Middle frontal gyrus (tissue), 1 donor: ENCODE measurements at regions not wholly inside any gene's neighbourhood (a gene's known extent, or its start where the extent isn't known, plus 50 kb on each side); places are given as distances from the start of the nearest gene placed in this dataset.
"Not testable (repeated sequence)": the region's sequence is repeated elsewhere in the genome, so short reads cannot be mapped to it uniquely, and the experiment has no call there.

Experiments
- DNase-seq: peaks from one replicate; pipeline ENCODE4 v3.0.0-alpha.2; 2015; ENCODE audit warnings: low spot score; ENCODE audit errors: extremely low spot score

DNA sequence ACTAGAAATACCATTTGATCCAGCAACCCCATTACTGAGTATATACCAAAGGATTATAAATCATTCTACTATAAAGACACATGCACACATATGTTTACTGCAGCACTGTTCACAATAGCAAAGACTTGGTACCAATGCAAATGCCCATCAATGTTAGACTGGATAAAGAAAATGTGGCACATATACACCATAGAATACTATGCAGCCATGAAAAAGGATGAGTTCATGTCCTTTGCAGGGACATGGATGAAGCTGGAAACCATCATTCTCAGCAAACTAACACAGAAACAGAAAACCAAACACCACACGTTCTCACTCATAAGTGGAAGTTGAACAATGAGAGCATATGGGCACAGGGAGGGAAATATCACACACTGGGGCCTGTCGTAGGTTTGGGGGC, 106.0 kb downstream of the SPATA18 start:
- DNase-seq = not testable (repeated sequence)

- no peak for DNase-seq
Measured at GRCh38 chr4:52157641-52158316, 106.7 kb downstream of the SPATA18 start.

GRCh38 chr4:52160859-52161258, 109.8 kb downstream of the SPATA18 start:
- DNase-seq = no peak

GRCh38 chr4:52164116-52164515, 113.0 kb downstream of the SPATA18 start:
- DNase-seq = no peak

DNA sequence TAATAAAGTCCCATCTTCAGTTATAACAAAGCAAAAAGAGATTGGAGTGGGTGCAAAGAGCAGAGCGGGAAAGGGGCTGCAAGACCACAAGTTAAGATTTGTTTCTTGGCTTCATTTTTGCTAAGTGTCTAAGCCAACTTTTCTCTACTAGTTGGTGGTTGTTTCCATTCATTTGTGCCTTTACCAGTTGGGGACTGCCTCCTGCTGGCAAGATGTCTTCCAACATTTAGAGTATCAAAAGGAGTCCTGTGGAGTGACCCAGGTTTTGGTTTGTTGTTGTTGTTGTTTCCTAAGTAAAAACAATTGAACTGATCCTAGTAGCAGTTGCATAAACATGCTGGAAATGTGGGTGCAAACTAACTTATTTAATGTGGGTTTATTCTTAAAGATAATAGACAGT, 121.1 kb downstream of the SPATA18 start:
- no peak for DNase-seq

DNA sequence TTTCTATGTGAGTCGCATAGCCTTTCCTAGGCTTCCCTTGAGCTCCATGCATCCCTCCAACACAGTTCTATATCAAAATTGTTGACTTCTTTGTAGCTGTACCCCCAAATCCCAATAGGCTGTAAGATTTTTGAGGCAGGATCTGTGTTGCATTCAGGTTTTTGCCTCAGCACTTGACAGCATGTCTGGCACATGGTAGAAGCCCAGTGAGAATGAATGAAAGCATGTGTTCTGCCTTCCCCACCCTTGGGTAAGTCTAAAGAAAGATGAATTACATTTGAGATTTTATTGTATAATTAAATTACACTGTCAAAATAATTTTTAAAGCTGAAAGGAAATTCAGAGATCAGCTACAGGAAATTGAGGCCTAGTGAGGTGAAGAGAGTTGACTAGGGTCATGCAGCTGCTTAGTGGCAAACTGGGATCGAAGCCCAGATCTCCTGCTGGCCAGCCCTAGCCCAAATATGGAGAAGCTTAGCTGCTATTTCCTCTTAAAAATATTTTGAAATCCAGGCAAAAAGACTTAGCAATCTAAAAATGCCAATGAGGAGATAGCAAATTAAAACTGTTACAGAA, 122.5 kb downstream of the SPATA18 start:
- no peak for DNase-seq

- DNase-seq = no peak
Measured at GRCh38 chr4:52187603-52188002, 136.5 kb downstream of the SPATA18 start.

GRCh38 chr4:52192001-52192400, 140.9 kb downstream of the SPATA18 start:
- DNase-seq = no peak

GRCh38 chr4:52192721-52193135, 141.6 kb downstream of the SPATA18 start:
- no peak for DNase-seq

- no peak for DNase-seq
Measured at GRCh38 chr4:52195869-52196268, 144.8 kb downstream of the SPATA18 start.

- DNase-seq = no peak
Measured at GRCh38 chr4:52196606-52197130, 145.6 kb downstream of the SPATA18 start.

DNA sequence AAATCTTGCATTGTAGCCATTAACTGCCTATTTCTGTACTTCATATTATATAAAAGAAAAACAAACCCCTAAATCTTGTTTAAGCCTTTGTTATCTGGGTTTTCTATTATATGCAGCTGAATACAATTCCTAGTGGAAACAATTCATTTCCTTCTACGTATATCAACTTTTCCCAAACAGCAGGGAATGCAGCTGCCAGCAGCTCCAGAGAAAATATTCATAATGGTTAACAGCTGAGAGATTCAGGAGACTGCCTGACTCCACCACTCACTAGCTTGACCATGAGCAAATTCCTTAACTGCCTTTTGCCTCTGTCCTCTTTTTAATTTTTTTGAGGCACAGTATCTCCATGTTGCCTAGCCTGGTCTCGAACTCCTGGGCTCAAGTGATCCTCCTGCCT, 146.2 kb downstream of the SPATA18 start:
- no peak for DNase-seq

DNA sequence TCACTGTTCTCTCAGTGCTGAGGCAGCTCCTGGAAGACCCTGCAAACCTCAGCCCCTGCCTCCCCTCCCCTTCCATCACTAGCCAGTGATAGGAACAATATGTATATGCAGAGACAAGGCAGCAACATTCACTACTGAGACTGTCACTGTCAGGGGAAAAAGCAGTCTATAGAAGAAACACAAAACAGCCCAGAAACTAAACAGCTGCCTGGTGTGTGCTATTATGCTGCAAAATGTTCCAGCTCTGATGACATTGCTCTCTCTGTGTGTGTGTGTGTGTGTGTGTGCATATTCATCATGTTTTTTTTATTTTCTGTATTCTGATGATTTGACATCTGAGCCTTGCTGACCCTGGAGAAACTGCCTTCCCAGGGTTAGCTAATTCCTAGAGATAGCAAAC, 147.2 kb downstream of the SPATA18 start:
- no peak for DNase-seq

DNA sequence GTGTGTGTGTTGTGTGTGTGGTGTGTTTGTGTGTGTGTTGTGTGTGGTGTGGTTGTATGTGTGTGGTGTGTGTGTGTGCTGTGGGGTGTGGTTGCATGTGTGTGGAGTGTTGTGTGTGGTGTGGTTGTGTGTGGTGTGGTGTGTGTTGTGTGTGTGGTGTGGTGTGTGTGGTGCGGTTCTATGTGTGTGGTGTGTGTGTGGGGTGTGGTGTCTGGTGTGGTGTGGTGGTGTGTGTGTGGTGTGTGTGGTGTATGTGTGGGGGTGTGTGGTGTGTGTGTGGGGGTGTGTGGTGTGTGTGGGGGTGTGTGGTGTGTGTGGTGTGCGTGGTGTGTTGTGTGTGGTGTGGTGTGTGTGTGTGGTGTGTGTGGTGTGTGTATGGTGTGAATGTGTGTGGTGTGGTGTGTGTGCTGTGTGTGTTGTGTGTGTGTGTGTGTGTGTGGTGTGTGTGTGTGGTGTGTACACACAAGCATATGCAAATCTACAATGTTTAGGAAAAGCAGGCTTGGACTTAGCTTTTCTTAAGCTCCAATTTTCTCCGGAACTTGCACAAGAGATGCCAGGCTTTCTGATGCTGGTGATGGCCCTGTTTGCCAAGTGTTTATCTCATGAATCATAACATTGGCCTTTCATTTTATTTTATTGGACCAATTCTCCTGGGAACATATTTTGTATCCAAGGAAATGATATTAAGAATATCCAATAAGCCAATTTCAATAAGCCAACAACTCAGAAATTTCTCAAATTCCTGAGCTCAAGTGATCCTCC, 148.7 kb downstream of the SPATA18 start:
- no peak for DNase-seq

DNA sequence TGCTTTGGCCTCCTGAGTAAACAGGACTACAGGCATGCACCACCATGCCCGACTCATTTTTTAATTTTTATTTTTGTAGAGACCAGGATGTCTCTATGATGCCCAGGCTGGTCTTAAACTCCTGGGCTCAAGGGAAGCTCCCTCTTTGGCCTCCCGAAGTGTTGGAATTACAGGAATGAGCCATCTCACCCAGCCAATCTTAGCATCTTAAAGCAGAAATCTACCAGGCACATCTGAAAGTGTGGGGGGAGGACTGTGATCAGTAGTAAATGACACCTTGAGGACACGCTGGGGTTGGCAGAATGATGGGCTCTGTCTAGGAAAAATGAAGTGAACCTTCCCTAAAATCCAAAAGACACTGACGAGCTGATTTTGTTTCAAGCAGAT, 149.2 kb downstream of the SPATA18 start:
- DNase-seq = no peak

GRCh38 chr4:52201715-52202114, 150.6 kb downstream of the SPATA18 start:
- DNase-seq = no peak

GRCh38 chr4:52202251-52202779, 151.2 kb downstream of the SPATA18 start:
- DNase-seq = no peak

DNA sequence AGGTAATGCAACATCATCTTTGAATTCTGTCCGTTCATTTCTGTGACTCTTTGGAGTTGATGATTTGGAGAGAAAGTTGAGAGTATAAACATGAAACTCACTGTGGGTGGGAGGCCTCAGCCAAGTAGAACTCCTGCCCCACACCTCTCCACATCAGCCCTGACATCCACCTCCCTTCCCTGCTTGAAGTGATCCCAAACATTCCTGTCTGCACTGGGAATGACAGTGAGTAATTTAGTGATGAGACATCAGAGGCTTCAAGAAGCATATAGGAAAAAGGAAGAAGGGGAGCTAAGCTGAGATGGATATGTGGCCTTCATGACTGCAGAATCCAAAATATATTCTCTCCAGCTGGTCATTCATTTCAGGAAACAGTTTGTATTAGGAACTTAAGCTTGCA, 151.8 kb downstream of the SPATA18 start:
- no peak for DNase-seq

DNA sequence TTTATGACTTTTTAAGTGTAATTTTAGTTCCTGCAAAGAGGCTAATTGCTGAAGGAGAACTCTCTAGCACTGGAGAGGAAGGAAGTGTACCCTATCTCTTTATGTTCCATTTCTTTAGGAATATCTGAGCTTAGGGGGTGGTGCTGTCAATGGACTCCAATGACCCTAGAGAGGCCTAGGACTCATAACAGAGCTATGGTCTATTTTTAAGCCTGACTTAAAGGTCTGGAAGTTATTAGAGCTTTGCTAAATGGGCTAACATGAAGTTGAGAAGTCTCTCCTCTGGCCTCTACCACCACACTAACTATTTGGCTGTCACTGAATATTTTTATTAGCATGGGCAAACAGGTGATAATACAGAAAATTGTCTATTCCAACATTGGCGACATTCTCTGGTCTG, 152.2 kb downstream of the SPATA18 start:
- DNase-seq = no peak

DNA sequence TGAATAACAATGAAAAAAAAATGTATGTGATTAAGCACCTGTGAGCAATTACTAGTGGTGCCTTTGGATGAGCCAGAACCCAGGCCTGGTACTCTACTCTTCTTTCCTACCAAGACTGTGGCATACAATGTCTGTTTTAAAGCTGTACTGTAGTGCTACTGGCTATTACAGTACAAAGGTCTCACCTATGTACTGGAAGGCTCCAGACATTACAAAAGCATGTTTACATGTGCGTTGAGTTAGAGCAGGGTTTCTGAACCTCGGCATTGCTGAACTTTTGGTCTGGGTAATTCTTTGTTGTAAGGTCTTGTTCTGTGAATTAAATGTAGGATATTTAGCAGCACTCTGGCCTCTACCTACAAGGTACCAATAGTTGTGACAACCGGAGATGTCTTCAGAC, 153.8 kb downstream of the SPATA18 start:
- DNase-seq = no peak

GRCh38 chr4:52207146-52207545, 156.0 kb downstream of the SPATA18 start:
- not testable (repeated sequence) for DNase-seq

GRCh38 chr4:52212702-52213101, 161.6 kb downstream of the SPATA18 start:
- DNase-seq = no peak
